HCT116 (cell line): ENCODE measurements at regions not wholly inside any gene's neighbourhood (a gene's known extent, or its start where the extent isn't known, plus 50 kb on each side); places are given as distances from the start of the nearest gene placed in this dataset.
A peak's percentile ranks its signal among the peaks of the same experiment; 100 is the strongest.

Source experiments
- ATAC-seq: fragments of 200-7000 bp; cut with Tn5 transposase; 2 replicates; pipeline ENCODE4 v1.9.1; 2020; ENCODE audit warnings: mild to moderate bottlenecking, moderate library complexity
- BruUV-seq: library from RNA; stranded (reverse); fragments of 400-500 nt; replicated peaks from 2 replicates; lab custom pipeline; 2021; lab: Mats Ljungman, UMichigan
- CTCF ChIA-PET: fragments of 300-600 bp; sonication (Branson Sonifier 250); formaldehyde crosslinking; loops from one replicate; lab custom pipeline; 2021; ENCODE audit warnings: antibody characterized with exemption; lab: Charles Lee
- POLR2A ChIA-PET: fragments of 300-600, 350-600 bp; sonication (Branson Sonifier 250); formaldehyde crosslinking; loops from one replicate; lab custom pipeline; 2021; ENCODE audit warnings: antibody characterized with exemption; lab: Charles Lee
- RAD21 ChIA-PET, 2 experiments: fragments of 300-600 bp; sonication (Branson Sonifier 250); formaldehyde crosslinking; loops; one replicate each; lab custom pipeline; 2023; ENCODE audit warnings: low total read pairs in 2 of 2; ENCODE audit not compliant: uncharacterized antibody in 2 of 2, unreplicated experiment in 2 of 2, low non-redundant PET in 1 of 2; lab: Charles Lee
- DNase-seq: peaks from one replicate; pipeline ENCODE4 v3.0.0-alpha.2; 2010; ENCODE audit warnings: low read depth, low spot score
- H2AFZ ChIP-seq: fragments of 200-600 bp; shearing (Covaris generic), sonication (generic); 2 replicates; pipeline ENCODE4 v1.6.1; 2017; ENCODE audit warnings: low read depth, mixed run types, mixed read lengths, antibody characterized with exemption, low read length; ENCODE audit not compliant: poor library complexity, severe bottlenecking
- H3K27ac ChIP-seq: 2 replicates; pipeline ENCODE4 v1.5.1; 2012; ENCODE audit warnings: low read depth, low read length
- H3K27me3 ChIP-seq: fragments of 200-600 bp; sonication (generic); 2 replicates; pipeline ENCODE4 v1.6.1; 2016; ENCODE audit warnings: mixed run types, low read length, mixed read lengths; ENCODE audit not compliant: insufficient read depth
- H3K36me3 ChIP-seq, 2 experiments: fragments of 200-500 bp in 1 of 2; fragments of 200-600 bp in 1 of 2; sonication (Bioruptor generic) in 1 of 2; sonication (generic) in 1 of 2; 2 replicates each; pipeline versions ENCODE4 v1.5.1 to v1.6.1; 2014 to 2016; ENCODE audit warnings: low read length in 2 of 2, inconsistent platforms in 1 of 2, mixed read lengths in 1 of 2, mixed run types in 1 of 2; ENCODE audit not compliant: insufficient read depth in 2 of 2, control insufficient read depth in 1 of 2
- H3K4me1 ChIP-seq, 2 experiments: fragments of 200-600 bp in 1 of 2; sonication (generic) in 1 of 2; 2 replicates each; pipeline versions ENCODE4 v1.5.1 to v1.6.1; 2012 to 2017; ENCODE audit warnings: low read length in 2 of 2, inconsistent platforms in 1 of 2, mild to moderate bottlenecking in 1 of 2, mixed read lengths in 1 of 2, mixed run types in 1 of 2, moderate library complexity in 1 of 2; ENCODE audit not compliant: insufficient read depth in 2 of 2, control insufficient read depth in 1 of 2
- H3K4me2 ChIP-seq: fragments of 200-600 bp; sonication (generic); 2 replicates; pipeline ENCODE4 v1.6.1; 2017; ENCODE audit warnings: mixed run types, low read length, mixed read lengths
- H3K4me3 ChIP-seq, 2 experiments: fragments of 200-600 bp in 1 of 2; sonication (generic) in 1 of 2; replicated peaks in 1 of 2; 2 replicates each; pipeline ENCODE4 v1.5.1; 2011 to 2016; ENCODE audit warnings: low read length in 2 of 2, control low read depth in 1 of 2, low read depth in 1 of 2, mild to moderate bottlenecking in 1 of 2, mixed read lengths in 1 of 2, mixed run types in 1 of 2
- H3K79me2 ChIP-seq: fragments of 200-600 bp; sonication (generic); 2 replicates; pipeline ENCODE4 v1.6.1; 2017; ENCODE audit warnings: mild to moderate bottlenecking, mixed run types, low read length, moderate library complexity, mixed read lengths; ENCODE audit not compliant: insufficient read depth
- H3K9ac ChIP-seq: fragments of 200-600 bp; sonication (generic); 2 replicates; pipeline ENCODE4 v1.6.1; 2016; ENCODE audit warnings: low read length, mixed read lengths
- H3K9me2 ChIP-seq: fragments of 200-600 bp; sonication (generic), shearing (Covaris generic); 2 replicates; pipeline ENCODE4 v1.6.1; 2017; ENCODE audit warnings: mixed run types, mild to moderate bottlenecking, moderate library complexity; ENCODE audit not compliant: insufficient read depth
- H3K9me3 ChIP-seq, 2 experiments: fragments of 200-500 bp in 1 of 2; fragments of 200-600 bp in 1 of 2; sonication (Bioruptor generic) in 1 of 2; sonication (generic) in 1 of 2; 2 replicates each; pipeline ENCODE4 v1.6.1; 2014 to 2017; ENCODE audit warnings: low read length in 2 of 2, mixed read lengths in 2 of 2, inconsistent platforms in 1 of 2, low read depth in 1 of 2, mild to moderate bottlenecking in 1 of 2, mixed run types in 1 of 2, moderate library complexity in 1 of 2; ENCODE audit not compliant: control insufficient read depth in 1 of 2, insufficient read depth in 1 of 2
- H4K20me1 ChIP-seq: fragments of 200-600 bp; sonication (generic), shearing (Covaris generic); 2 replicates; pipeline ENCODE4 v1.6.1; 2017; ENCODE audit warnings: mixed run types, mild to moderate bottlenecking, moderate library complexity; ENCODE audit not compliant: insufficient read depth
- CTCF ChIP-seq, 3 experiments: fragments of 200-600 bp in 1 of 3; sonication (generic) in 1 of 3; IDR thresholded peaks in 2 of 3; conservative IDR thresholded peaks in 1 of 3; 2 replicates each; pipeline ENCODE4 v1.5.1; 2012 to 2017; ENCODE audit warnings: low read depth in 2 of 3, low read length in 2 of 3, antibody characterized with exemption in 1 of 3, borderline replicate concordance in 1 of 3, control low read depth in 1 of 3, mild to moderate bottlenecking in 1 of 3, mixed read lengths in 1 of 3, mixed run types in 1 of 3, moderate library complexity in 1 of 3; ENCODE audit not compliant: insufficient read depth in 1 of 3
- EZH2 ChIP-seq: fragments of 200-600 bp; sonication (generic); IDR thresholded peaks from 2 replicates; pipeline ENCODE4 v1.6.1; 2017; ENCODE audit warnings: antibody characterized with exemption, mixed run types
- FOSL1 ChIP-seq: IDR thresholded peaks from 2 replicates; pipeline ENCODE4 v1.6.1; 2012; ENCODE audit warnings: low read depth
- JUND ChIP-seq: IDR thresholded peaks from 2 replicates; pipeline ENCODE4 v1.6.1; 2012
- SIN3A ChIP-seq: IDR thresholded peaks from 2 replicates; pipeline ENCODE4 v1.6.1; 2012; ENCODE audit warnings: low read depth
- SP1 ChIP-seq: IDR thresholded peaks from 2 replicates; pipeline ENCODE4 v1.6.1; 2012; ENCODE audit warnings: low read depth
- SRF ChIP-seq: IDR thresholded peaks from 2 replicates; pipeline ENCODE4 v1.6.1; 2012; ENCODE audit warnings: low read depth
- YY1 ChIP-seq: IDR thresholded peaks from 2 replicates; pipeline ENCODE4 v1.6.1; 2011; ENCODE audit warnings: low read length, low read depth, moderate library complexity, mild to moderate bottlenecking; ENCODE audit not compliant: insufficient replicate concordance; ENCODE audit errors: extremely low read depth
- intact Hi-C: fragments of 100-400 bp; cut with micrococcal nuclease; formaldehyde crosslinking; loops from 2 replicates; pipeline ENCODE4 v1.10.0; 2022
- TF ChIP-seq, protein P1 (sequence below): IDR thresholded peaks from 2 replicates; pipeline ENCODE4 v1.6.1; 2012
- TF ChIP-seq, protein P2 (sequence below): IDR thresholded peaks from 2 replicates; pipeline ENCODE4 v1.6.1; 2011; ENCODE audit warnings: mild to moderate bottlenecking, low read length, moderate library complexity; ENCODE audit not compliant: insufficient replicate concordance; ENCODE audit errors: extremely low read depth

GRCh38 chr5:159712672-159713071 lies 203.6 kb upstream of the ADRA1B start:
- no peak for ATAC-seq
- Histone ChIP-seq H3K9ac (no peak overlapping the region), H3K27ac (no peak overlapping the region), H3K4me2 (no peak overlapping the region), H3K4me3 (no peak overlapping the region), H3K79me2 (no peaks in the 10 kb centered on the region), H3K4me1 (no peaks in the 10 kb centered on the region), H2AFZ (peak overlapping the region; percentile 16), H3K27me3 (no peaks in the 10 kb centered on the region), H4K20me1 (no peaks in the 10 kb centered on the region), H3K9me2 (no peaks in the 10 kb centered on the region), H3K36me3 (no peaks in the 10 kb centered on the region), H3K9me3 (peaks cover 0 to 3% of the 10 kb centered on the region in 2 experiments; a peak in 1 of 4 replicates)
- ChIA-PET POLR2A (no interaction called here), CTCF (no interaction called here), RAD21 (no interaction called here)
- TF ChIP-seq SRF = no peak
- no peak for TF ChIP-seq SIN3A
- no peak for DNase-seq
- intact Hi-C loops = no loop called here
- no TSS peak for BruUV-seq

GRCh38 chr5:159713254-159713653 lies 203.0 kb upstream of the ADRA1B start:
- RAD21 ChIA-PET = no interaction called here
- Histone ChIP-seq H3K27ac (no peak overlapping the region), H3K27me3 (no peaks in the 10 kb centered on the region)
- CTCF ChIA-PET = no interaction called here
- no peak for TF ChIP-seq FOSL1
- TF ChIP-seq, protein P1, sequence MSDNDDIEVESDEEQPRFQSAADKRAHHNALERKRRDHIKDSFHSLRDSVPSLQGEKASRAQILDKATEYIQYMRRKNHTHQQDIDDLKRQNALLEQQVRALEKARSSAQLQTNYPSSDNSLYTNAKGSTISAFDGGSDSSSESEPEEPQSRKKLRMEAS = no peak
- TF ChIP-seq YY1 = no peak
- TF ChIP-seq, protein P2, sequence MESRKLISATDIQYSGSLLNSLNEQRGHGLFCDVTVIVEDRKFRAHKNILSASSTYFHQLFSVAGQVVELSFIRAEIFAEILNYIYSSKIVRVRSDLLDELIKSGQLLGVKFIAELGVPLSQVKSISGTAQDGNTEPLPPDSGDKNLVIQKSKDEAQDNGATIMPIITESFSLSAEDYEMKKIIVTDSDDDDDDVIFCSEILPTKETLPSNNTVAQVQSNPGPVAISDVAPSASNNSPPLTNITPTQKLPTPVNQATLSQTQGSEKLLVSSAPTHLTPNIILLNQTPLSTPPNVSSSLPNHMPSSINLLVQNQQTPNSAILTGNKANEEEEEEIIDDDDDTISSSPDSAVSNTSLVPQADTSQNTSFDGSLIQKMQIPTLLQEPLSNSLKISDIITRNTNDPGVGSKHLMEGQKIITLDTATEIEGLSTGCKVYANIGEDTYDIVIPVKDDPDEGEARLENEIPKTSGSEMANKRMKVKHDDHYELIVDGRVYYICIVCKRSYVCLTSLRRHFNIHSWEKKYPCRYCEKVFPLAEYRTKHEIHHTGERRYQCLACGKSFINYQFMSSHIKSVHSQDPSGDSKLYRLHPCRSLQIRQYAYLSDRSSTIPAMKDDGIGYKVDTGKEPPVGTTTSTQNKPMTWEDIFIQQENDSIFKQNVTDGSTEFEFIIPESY = no peak
- TF ChIP-seq SP1 = no peak
- no peak for TF ChIP-seq CTCF (IDR thresholded peaks at IDR 0.05 in 2 of 3, conservative IDR thresholded peaks at IDR 0.05 in 1 of 3; ENCODE audit: borderline replicate concordance in 1 of 3, insufficient read depth in 1 of 3, low read depth in 2 of 3, low read length in 2 of 3)
- TF ChIP-seq EZH2 = no peak
- TF ChIP-seq JUND = no peak
- TF ChIP-seq, all 23 proteins: peak for 0
- Histone ChIP-seq H4K20me1 (no peaks in the 10 kb centered on the region), H3K4me2 (no peak overlapping the region), H3K79me2 (no peaks in the 10 kb centered on the region), H3K9me2 (no peaks in the 10 kb centered on the region), H3K9me3 (no peaks in the 10 kb centered on the region), H3K9ac (no peak overlapping the region), H3K4me1 (no peaks in the 10 kb centered on the region), H3K36me3 (no peaks in the 10 kb centered on the region), H3K4me3 (no peak overlapping the region), H2AFZ (peak overlapping the region; percentile 16)
- intact Hi-C loops = no loop called here
- DNase-seq (no peak), ATAC-seq (no peak)
- no TSS peak for BruUV-seq
- POLR2A ChIA-PET = no interaction called here
